Nucleus accumbens (tissue), 56 donors: ENCODE measurements at regions not wholly inside any gene's neighbourhood (a gene's known extent, or its start where the extent isn't known, plus 50 kb on each side); places are given as distances from the start of the nearest gene placed in this dataset.
A peak's percentile ranks its signal among the peaks of the same experiment; 100 is the strongest.

ENCODE experiments used
- DNase-seq, 56 donors: peaks; one replicate each; lab custom pipeline; 2025; lab: John Stamatoyannopoulos, UW

GRCh38 chr10:114767101-114767985 is 54.2 kb upstream of the FHIP2A start:
- peak in 9 of 56 donors; percentile 9 to 38 (median 16) for DNase-seq

- peak in 2 of 56 donors; percentile 10 to 17 for DNase-seq
These were observed 53.4 kb upstream of the FHIP2A start for GRCh38 chr10:114767986-114768821.

- DNase-seq, result no peak
These were observed 51.6 kb upstream of the FHIP2A start for GRCh38 chr10:114770009-114770408.

GRCh38 chr10:114771157-114771556 is 50.4 kb upstream of the FHIP2A start:
- DNase-seq, result no peak

GRCh38 chr10:114771749-114772148 is 49.8 kb upstream of the FHIP2A start:
- no peak for DNase-seq
